ENCODE measurements at regions not wholly inside any gene's neighbourhood (a gene's known extent, or its start where the extent isn't known, plus 50 kb on each side); places are given as distances from the start of the nearest gene placed in this dataset.

DNA sequence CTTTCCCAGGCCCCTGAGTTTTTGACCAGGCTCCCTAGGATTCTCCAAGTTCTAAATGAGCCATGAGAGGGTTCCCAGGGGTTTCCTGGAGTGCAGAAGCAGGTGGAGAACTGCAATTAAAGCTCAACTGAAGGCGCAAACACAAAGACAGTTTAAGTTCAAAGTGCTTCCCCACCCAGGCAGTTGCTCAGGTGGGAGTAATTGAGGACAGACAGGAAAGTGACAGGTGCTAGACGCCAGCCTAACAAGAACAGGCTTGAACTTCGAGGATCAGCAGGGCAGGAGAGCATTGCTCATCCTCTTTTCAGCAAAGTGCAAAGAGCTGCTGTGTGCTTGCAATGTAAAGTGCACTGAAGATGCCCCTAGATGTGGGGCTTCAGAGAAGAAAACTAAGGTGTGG is 77.2 kb upstream of the ST8SIA3 start:
- TF ChIP-seq POLR2AphosphoS5 (IDR thresholded peaks at IDR 0.05) (no peak), CTCF (IDR thresholded peaks at IDR 0.05) (no peak)
